ENCODE measurements at regions not wholly inside any gene's neighbourhood (a gene's known extent, or its start where the extent isn't known, plus 50 kb on each side); places are given as distances from the start of the nearest gene placed in this dataset.

GRCh38 chr16:55155815-55156214 lies 168.2 kb upstream of the IRX6 start:
- intact Hi-C loops (cut with DNase I): no loop called here
- 88 to 92% methylated on average over 9 of the region's 9 CpGs for WGBS, 2 donors
- H3K4me3 ChIP-seq: no peak overlapping the region

GRCh38 chr16:55169780-55170179 lies 154.2 kb upstream of the IRX6 start:
- no peak for TF ChIP-seq CTCF (IDR thresholded peaks at IDR 0.05)
- peaks cover 0 to 3% (median 0%) of the 10 kb centered on the region in 7 donors for H3K27me3 ChIP-seq
- no peak overlapping the region for H3K4me3 ChIP-seq
- no peaks in the 10 kb centered on the region for H3K36me3 ChIP-seq
- no peak overlapping the region for H3K27ac ChIP-seq
- intact Hi-C loops (cut with DNase I): no loop called here
- WGBS, 2 donors: 90 to 93% methylated on average over 9 of the region's 9 CpGs
- H3K9me3 ChIP-seq: no peaks in the 10 kb centered on the region
- no peak for ATAC-seq
- H3K4me1 ChIP-seq: no peaks in the 10 kb centered on the region
- DNase-seq: no peak

More at GRCh38 chr16:55155815-55156214, 168.2 kb upstream of the IRX6 start:
- H3K27me3 ChIP-seq: peaks cover 0 to 22% (median 0%) of the 10 kb centered on the region in 7 donors
- ATAC-seq (no peak), DNase-seq (no peak)
- no peaks in the 10 kb centered on the region for H3K36me3 ChIP-seq
- no peak overlapping the region for H3K27ac ChIP-seq
- no peak for TF ChIP-seq CTCF (IDR thresholded peaks at IDR 0.05)
- H3K9me3 ChIP-seq: peaks cover 0 to 9% (median 0%) of the 10 kb centered on the region in 11 donors
- H3K4me1 ChIP-seq: no peaks in the 10 kb centered on the region

- 72 to 77% methylated on average over 2 of the region's 2 CpGs for WGBS, 2 donors
- Histone ChIP-seq H3K9me3 (no peaks in the 10 kb centered on the region), H3K36me3 (no peaks in the 10 kb centered on the region), H3K4me1 (no peaks in the 10 kb centered on the region), H3K27ac (no peak overlapping the region), H3K4me3 (no peak overlapping the region), H3K27me3 (peaks cover 0 to 3% (median 0%) of the 10 kb centered on the region in 7 donors)
- no peak for ATAC-seq
- intact Hi-C loops (cut with DNase I): no loop called here
- DNase-seq: no peak
- no peak for TF ChIP-seq CTCF (IDR thresholded peaks at IDR 0.05)
These were observed 152.8 kb upstream of the IRX6 start for GRCh38 chr16:55171241-55171640.

GRCh38 chr16:55175389-55175788 lies 148.6 kb upstream of the IRX6 start:
- H3K36me3 ChIP-seq: no peaks in the 10 kb centered on the region
- ATAC-seq (no peak), DNase-seq (no peak)
- intact Hi-C loops (cut with DNase I): no loop called here
- TF ChIP-seq CTCF (IDR thresholded peaks at IDR 0.05): no peak
- 86 to 88% methylated on average over 6 of the region's 6 CpGs for WGBS, 2 donors
- peaks cover 0 to 3% (median 0%) of the 10 kb centered on the region in 7 donors for H3K27me3 ChIP-seq
- no peaks in the 10 kb centered on the region for H3K4me1 ChIP-seq
- no peak overlapping the region for H3K27ac ChIP-seq
- peaks cover 0 to 5% (median 0%) of the 10 kb centered on the region in 11 donors for H3K9me3 ChIP-seq
- H3K4me3 ChIP-seq: no peak overlapping the region

Data from heart right ventricle (tissue), 16 donors.